Calu3 (cell line): ENCODE measurements at regions not wholly inside any gene's neighbourhood (a gene's known extent, or its start where the extent isn't known, plus 50 kb on each side); places are given as distances from the start of the nearest gene placed in this dataset.

Experiments
- BruUV-seq: library from RNA; stranded (reverse); fragments of 400-500 nt; replicated peaks from 2 replicates; lab custom pipeline; 2021; lab: Mats Ljungman, UMichigan
- CTCF ChIA-PET: fragments of 300-600 bp; sonication (Branson Sonifier 250); formaldehyde crosslinking; loops from one replicate; lab custom pipeline; 2022; ENCODE audit warnings: antibody characterized with exemption; lab: Charles Lee
- DNase-seq: peaks from one replicate; pipeline ENCODE4 v3.0.0; 2022
- H3K27ac Mint-ChIP-seq: one replicate; pipeline ENCODE4 v1.8.0; 2022; ENCODE audit warnings: mixed read lengths; ENCODE audit not compliant: unreplicated experiment
- H3K27me3 Mint-ChIP-seq: one replicate; pipeline ENCODE4 v1.8.0; 2022; ENCODE audit warnings: mixed read lengths; ENCODE audit not compliant: unreplicated experiment
- H3K36me3 Mint-ChIP-seq: one replicate; pipeline ENCODE4 v1.8.0; 2022; ENCODE audit warnings: mild to moderate bottlenecking, moderate library complexity, mixed read lengths; ENCODE audit not compliant: insufficient read depth, unreplicated experiment
- H3K4me1 Mint-ChIP-seq: one replicate; pipeline ENCODE4 v1.8.0; 2022; ENCODE audit warnings: mild to moderate bottlenecking, low read depth, mixed read lengths; ENCODE audit not compliant: unreplicated experiment
- H3K4me3 Mint-ChIP-seq: one replicate; pipeline ENCODE4 v1.8.0; 2022; ENCODE audit warnings: mild to moderate bottlenecking, low read depth, moderate library complexity, mixed read lengths; ENCODE audit not compliant: unreplicated experiment
- H3K9me3 Mint-ChIP-seq: one replicate; pipeline ENCODE4 v1.8.0; 2022; ENCODE audit warnings: low read depth, mixed read lengths; ENCODE audit not compliant: unreplicated experiment
- intact Hi-C: fragments of 100-400 bp; cut with micrococcal nuclease; formaldehyde crosslinking; loops from one replicate; pipeline ENCODE4 v1.10.0; 2022; ENCODE audit not compliant: unreplicated experiment
- TF ChIP-seq, protein P1 (sequence below): fragments of 200-600 bp; IDR thresholded peaks from one replicate; pipeline ENCODE4 v1.8.0; 2022; ENCODE audit warnings: antibody characterized with exemption; ENCODE audit not compliant: unreplicated experiment

DNA sequence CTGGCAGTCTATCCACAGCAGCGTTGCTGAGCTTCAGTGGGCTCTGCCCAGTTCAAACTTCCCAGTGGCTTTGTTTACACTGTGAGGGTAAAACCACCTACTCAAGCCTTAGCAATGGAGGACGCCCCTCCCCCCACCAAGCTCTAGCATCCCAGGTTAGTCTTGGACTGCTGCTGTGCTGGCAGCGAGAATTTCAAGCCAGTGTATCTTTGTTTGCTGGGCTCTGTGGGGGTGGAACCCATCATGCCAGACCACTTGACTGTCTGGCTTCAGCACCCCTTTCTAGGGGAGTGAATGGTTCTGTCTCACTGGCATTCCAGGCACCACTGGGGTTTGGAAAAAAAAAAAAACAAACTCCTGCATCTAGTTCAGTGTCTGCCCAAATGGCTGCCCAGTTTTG, 249.7 kb upstream of the SYNCRIP start:
- intact Hi-C loops, result no loop called here
- TF ChIP-seq, protein P1, sequence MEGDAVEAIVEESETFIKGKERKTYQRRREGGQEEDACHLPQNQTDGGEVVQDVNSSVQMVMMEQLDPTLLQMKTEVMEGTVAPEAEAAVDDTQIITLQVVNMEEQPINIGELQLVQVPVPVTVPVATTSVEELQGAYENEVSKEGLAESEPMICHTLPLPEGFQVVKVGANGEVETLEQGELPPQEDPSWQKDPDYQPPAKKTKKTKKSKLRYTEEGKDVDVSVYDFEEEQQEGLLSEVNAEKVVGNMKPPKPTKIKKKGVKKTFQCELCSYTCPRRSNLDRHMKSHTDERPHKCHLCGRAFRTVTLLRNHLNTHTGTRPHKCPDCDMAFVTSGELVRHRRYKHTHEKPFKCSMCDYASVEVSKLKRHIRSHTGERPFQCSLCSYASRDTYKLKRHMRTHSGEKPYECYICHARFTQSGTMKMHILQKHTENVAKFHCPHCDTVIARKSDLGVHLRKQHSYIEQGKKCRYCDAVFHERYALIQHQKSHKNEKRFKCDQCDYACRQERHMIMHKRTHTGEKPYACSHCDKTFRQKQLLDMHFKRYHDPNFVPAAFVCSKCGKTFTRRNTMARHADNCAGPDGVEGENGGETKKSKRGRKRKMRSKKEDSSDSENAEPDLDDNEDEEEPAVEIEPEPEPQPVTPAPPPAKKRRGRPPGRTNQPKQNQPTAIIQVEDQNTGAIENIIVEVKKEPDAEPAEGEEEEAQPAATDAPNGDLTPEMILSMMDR, result no peak
- no peak overlapping the region for H3K4me3 Mint-ChIP-seq
- no peak for DNase-seq
- BruUV-seq, result no TSS peak
- no peak overlapping the region for H3K27ac Mint-ChIP-seq
- peaks cover 21% of the 10 kb centered on the region for H3K27me3 Mint-ChIP-seq
- CTCF ChIA-PET, result no interaction called here
- no peaks in the 10 kb centered on the region for H3K4me1 Mint-ChIP-seq
- H3K36me3 Mint-ChIP-seq, result no peaks in the 10 kb centered on the region
- H3K9me3 Mint-ChIP-seq, result peaks cover 7% of the 10 kb centered on the region

DNA sequence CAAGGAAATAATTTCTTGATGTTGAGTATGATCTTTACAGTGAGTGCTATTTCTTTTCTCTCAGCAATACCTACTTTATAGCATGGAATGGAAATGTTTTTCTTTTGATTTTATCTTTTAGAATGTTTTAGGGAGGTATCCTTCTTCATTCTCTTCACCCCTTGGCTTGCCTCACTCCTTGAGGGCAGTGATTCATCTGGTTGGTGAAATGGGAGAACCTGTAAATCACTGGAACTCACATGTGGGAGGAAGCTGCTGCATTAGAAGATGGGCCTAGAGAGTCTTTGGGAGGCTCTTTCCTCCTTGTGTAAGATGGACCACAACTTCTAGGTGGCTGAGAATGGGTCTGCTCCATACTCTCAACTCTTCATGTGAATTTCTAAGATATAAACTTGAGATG, 244.8 kb upstream of the SYNCRIP start:
- Mint-ChIP-seq H3K27me3 (peaks cover 19% of the 10 kb centered on the region), H3K4me3 (no peak overlapping the region), H3K9me3 (peaks cover 4% of the 10 kb centered on the region), H3K36me3 (no peaks in the 10 kb centered on the region), H3K27ac (no peak overlapping the region), H3K4me1 (no peaks in the 10 kb centered on the region)
- BruUV-seq, result no TSS peak
- TF ChIP-seq, protein P1, result no peak
- intact Hi-C loops, result no loop called here
- no peak for DNase-seq
- CTCF ChIA-PET, result no interaction called here

DNA sequence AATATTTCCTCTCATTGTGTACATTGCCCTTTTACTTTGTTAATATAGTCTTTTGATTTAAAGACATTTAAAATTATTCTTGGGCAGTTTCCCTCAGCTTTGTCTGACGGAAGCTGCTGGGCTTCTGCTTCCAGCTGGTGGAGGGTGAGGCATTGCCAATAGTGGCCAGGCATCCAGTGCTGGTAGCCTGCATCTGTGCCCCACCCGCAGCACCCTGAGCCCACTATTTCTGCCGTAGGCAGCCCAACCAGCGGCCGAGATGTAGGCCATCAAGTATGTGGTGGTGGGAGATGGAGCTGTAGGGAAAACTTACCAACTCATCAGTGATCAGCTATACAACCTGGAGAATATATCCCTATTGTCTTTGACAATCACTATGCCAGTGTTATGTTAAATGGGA, 226.0 kb upstream of the SYNCRIP start:
- Mint-ChIP-seq H3K36me3 (no peaks in the 10 kb centered on the region), H3K27ac (no peak overlapping the region), H3K4me1 (no peaks in the 10 kb centered on the region), H3K9me3 (no peaks in the 10 kb centered on the region), H3K27me3 (no peaks in the 10 kb centered on the region), H3K4me3 (no peak overlapping the region)
- intact Hi-C loops, result no loop called here
- CTCF ChIA-PET, result no interaction called here
- TF ChIP-seq, protein P1, result no peak
- BruUV-seq, result no TSS peak
- DNase-seq, result no peak

DNA sequence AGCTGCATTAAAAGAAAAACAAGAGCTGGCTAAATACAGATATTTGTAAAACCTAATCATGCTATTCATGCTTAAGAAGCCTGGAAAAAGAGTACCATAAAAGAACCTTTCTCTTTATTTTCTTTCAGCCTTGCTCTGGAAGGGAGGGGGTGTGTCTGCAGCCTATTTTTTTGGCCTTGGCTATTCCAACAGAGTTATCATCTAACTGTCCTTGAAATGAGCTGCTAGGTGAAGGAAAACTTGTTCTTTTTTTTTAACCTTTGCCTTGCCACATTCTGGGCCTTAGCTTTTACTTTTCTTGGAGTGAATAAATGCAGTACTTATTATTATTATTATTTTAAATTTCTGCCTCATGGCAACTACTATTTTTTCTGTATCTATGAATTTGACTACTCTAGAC, 224.9 kb upstream of the SYNCRIP start:
- no TSS peak for BruUV-seq
- intact Hi-C loops, result no loop called here
- H3K36me3 Mint-ChIP-seq, result no peaks in the 10 kb centered on the region

More for the DNA sequence above, 224.9 kb upstream of the SYNCRIP start:
- DNase-seq, result no peak
- no peaks in the 10 kb centered on the region for H3K4me1 Mint-ChIP-seq
- no peaks in the 10 kb centered on the region for H3K9me3 Mint-ChIP-seq
- CTCF ChIA-PET, result interaction anchor here (0.6 kb wide), 1 partner anchor 80 kb away, joined by 3 read pairs; no protein-coding TSS in a partner anchor
- H3K27me3 Mint-ChIP-seq, result no peaks in the 10 kb centered on the region
- H3K27ac Mint-ChIP-seq, result no peak overlapping the region
- H3K4me3 Mint-ChIP-seq, result no peak overlapping the region
- TF ChIP-seq, protein P1, result no peak
